ENCODE measurements at regions not wholly inside any gene's neighbourhood (a gene's known extent, or its start where the extent isn't known, plus 50 kb on each side); places are given as distances from the start of the nearest gene placed in this dataset.

GRCh38 chr4:117817301-117817700 lies 217.0 kb upstream of the NDST3 start:
- H3K36me3 Mint-ChIP-seq: no peaks in the 10 kb centered on the region
- no peaks in the 10 kb centered on the region for H3K27me3 Mint-ChIP-seq
- no peak overlapping the region for H3K4me3 Mint-ChIP-seq
- ATAC-seq (ENCODE audit: low read depth) (no peak), DNase-seq (ENCODE audit: low spot score in 2 of 2) (no peak)
- no peaks in the 10 kb centered on the region for H3K4me1 Mint-ChIP-seq
- H3K9me3 Mint-ChIP-seq: no peaks in the 10 kb centered on the region
- no peak overlapping the region for H3K27ac Mint-ChIP-seq

- Mint-ChIP-seq H3K4me3 (no peak overlapping the region), H3K27ac (no peak overlapping the region), H3K36me3 (no peaks in the 10 kb centered on the region), H3K4me1 (no peaks in the 10 kb centered on the region), H3K27me3 (no peaks in the 10 kb centered on the region), H3K9me3 (no peaks in the 10 kb centered on the region)
- DNase-seq (ENCODE audit: low spot score in 2 of 2): no peak
- ATAC-seq (ENCODE audit: low read depth): no peak
Measured at GRCh38 chr4:117821834-117822233, 212.5 kb upstream of the NDST3 start.

DNA sequence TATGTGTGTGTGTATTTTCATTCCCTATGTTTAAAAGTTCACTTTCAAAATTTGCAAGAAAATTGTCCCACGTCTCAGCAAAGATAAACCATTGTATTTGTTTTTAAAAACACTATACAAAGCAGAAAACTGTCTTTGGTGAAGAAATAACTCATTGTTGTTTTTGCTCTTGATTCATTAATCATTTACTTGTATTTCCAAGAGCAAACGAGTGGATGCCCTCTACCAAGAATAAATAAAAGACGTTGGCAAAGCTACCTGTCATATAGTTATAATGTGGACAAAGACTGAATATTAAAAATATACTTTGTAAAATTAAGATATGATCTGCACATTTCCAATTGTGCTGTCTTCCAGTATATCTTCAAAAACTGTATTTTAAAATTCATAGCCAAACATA lies 210.9 kb upstream of the NDST3 start:
- no peak for DNase-seq (ENCODE audit: low spot score in 2 of 2)
- Mint-ChIP-seq H3K9me3 (no peaks in the 10 kb centered on the region), H3K4me3 (no peak overlapping the region), H3K27me3 (no peaks in the 10 kb centered on the region), H3K36me3 (no peaks in the 10 kb centered on the region), H3K27ac (no peak overlapping the region), H3K4me1 (no peaks in the 10 kb centered on the region)
- ATAC-seq (ENCODE audit: low read depth): no peak

DNA sequence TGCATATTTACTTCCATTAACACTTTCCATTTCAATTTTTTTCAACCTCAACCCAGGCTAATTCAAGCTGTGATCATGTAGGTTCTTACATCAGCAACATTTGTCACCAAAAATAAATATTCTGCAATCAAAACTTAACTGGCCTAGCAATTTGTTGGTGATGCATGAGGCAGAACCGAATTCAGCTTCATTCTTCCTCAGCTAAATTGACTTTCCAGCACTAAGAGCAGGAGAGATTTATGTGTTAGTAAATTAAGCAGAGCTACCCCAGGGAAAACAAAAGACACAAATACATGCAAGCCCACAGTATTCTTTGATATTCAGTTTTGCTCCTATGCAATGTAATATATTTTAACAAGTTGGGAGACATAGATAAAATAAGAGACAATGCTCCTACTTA lies 208.7 kb upstream of the NDST3 start:
- Mint-ChIP-seq H3K4me3 (no peak overlapping the region), H3K27ac (no peak overlapping the region), H3K36me3 (no peaks in the 10 kb centered on the region), H3K9me3 (no peaks in the 10 kb centered on the region), H3K27me3 (no peaks in the 10 kb centered on the region), H3K4me1 (no peaks in the 10 kb centered on the region)
- no peak for DNase-seq (ENCODE audit: low spot score in 2 of 2)
- no peak for ATAC-seq (ENCODE audit: low read depth)

- Mint-ChIP-seq H3K4me3 (no peak overlapping the region), H3K27me3 (no peaks in the 10 kb centered on the region), H3K27ac (no peak overlapping the region), H3K4me1 (no peaks in the 10 kb centered on the region), H3K36me3 (no peaks in the 10 kb centered on the region), H3K9me3 (peaks cover 3% of the 10 kb centered on the region)
- no peak for ATAC-seq (ENCODE audit: low read depth)
- no peak for DNase-seq (ENCODE audit: low spot score in 2 of 2)
Measured at GRCh38 chr4:117831060-117831683, 203.1 kb upstream of the NDST3 start.

DNA sequence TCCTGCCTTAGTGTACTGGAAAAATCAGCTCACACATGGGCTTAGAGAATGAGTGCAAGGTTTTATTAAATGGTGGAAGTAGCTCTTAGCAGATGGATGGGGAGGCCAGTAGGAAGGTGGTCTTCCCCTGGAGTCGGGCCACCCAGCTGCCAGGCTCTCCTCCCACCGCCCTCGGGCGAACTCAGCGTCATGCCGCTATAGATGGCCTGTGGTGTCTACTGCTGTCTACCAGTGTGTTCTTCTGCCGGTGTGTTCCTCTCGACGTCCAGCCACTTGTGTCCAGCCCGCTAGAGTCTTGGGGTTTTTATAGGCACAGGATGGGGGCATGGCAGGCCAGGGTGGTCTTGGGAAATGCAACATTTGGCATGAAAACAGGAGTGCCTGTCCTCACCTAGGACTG lies 198.7 kb upstream of the NDST3 start:
- H3K4me1 Mint-ChIP-seq: no peaks in the 10 kb centered on the region
- no peak for DNase-seq (ENCODE audit: low spot score in 2 of 2)
- no peaks in the 10 kb centered on the region for H3K27me3 Mint-ChIP-seq
- H3K4me3 Mint-ChIP-seq: no peak overlapping the region
- H3K27ac Mint-ChIP-seq: no peak overlapping the region
- H3K36me3 Mint-ChIP-seq: no peaks in the 10 kb centered on the region
- ATAC-seq (ENCODE audit: low read depth): no peak
- peaks cover 5% of the 10 kb centered on the region for H3K9me3 Mint-ChIP-seq

GRCh38 chr4:117844594-117844993 lies 189.7 kb upstream of the NDST3 start:
- Mint-ChIP-seq H3K4me1 (no peaks in the 10 kb centered on the region), H3K36me3 (no peaks in the 10 kb centered on the region), H3K27ac (no peak overlapping the region), H3K4me3 (no peak overlapping the region), H3K27me3 (no peaks in the 10 kb centered on the region), H3K9me3 (peaks cover 3% of the 10 kb centered on the region)
- DNase-seq (ENCODE audit: low spot score in 2 of 2) (no peak), ATAC-seq (ENCODE audit: low read depth) (no peak)

DNA sequence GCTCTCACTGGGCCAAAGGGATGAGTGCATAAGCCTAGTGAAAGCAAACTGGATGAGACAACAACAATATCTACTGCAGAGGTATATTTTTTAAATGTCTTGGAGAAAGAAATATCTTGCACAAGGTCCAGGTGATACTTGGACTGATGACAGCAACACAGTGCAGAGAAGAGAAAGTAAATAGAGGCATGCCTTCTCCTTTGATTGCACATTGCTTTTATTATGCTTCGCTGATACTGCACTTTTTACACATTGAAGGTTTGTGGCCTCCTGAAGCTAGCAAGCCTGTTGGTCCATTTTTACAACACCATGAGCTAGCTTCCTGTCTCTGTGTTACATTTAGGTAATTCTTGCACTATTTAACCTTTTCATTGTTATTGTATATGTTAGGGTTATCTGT lies 189.0 kb upstream of the NDST3 start:
- DNase-seq (ENCODE audit: low spot score in 2 of 2) (no peak), ATAC-seq (ENCODE audit: low read depth) (no peak)
- no peak overlapping the region for H3K4me3 Mint-ChIP-seq
- no peaks in the 10 kb centered on the region for H3K4me1 Mint-ChIP-seq
- H3K27me3 Mint-ChIP-seq: no peaks in the 10 kb centered on the region
- H3K27ac Mint-ChIP-seq: no peak overlapping the region
- H3K36me3 Mint-ChIP-seq: no peaks in the 10 kb centered on the region
- H3K9me3 Mint-ChIP-seq: peaks cover 10% of the 10 kb centered on the region

GRCh38 chr4:117847849-117848248 lies 186.4 kb upstream of the NDST3 start:
- Mint-ChIP-seq H3K27ac (no peak overlapping the region), H3K4me3 (no peak overlapping the region), H3K36me3 (no peaks in the 10 kb centered on the region), H3K4me1 (no peaks in the 10 kb centered on the region), H3K9me3 (peaks cover 14% of the 10 kb centered on the region), H3K27me3 (no peaks in the 10 kb centered on the region)
- no peak for ATAC-seq (ENCODE audit: low read depth)
- DNase-seq (ENCODE audit: low spot score in 2 of 2): no peak

DNA sequence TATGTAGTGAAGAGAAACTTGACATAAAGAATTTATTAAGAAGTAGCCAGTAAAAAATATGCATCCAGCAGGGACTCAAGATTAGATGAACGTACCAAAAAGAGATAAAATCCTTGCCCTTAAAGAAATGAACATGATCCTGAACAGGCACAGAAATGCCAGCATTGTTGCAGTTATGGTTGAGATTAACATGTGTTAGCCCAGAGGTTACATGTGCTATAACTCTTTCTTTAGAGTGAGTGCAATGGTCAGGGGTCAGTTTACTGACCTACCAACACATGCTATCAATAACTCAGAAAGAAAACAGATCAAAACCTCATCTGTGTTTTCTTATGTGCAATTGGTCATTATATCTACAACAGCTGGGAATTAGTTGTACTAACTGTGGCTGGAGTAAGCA lies 166.1 kb upstream of the NDST3 start:
- Mint-ChIP-seq H3K4me3 (no peak overlapping the region), H3K36me3 (no peaks in the 10 kb centered on the region), H3K4me1 (no peaks in the 10 kb centered on the region), H3K27me3 (no peaks in the 10 kb centered on the region), H3K9me3 (peaks cover 3% of the 10 kb centered on the region), H3K27ac (no peak overlapping the region)
- no peak for ATAC-seq (ENCODE audit: low read depth)
- DNase-seq (ENCODE audit: low spot score in 2 of 2): no peak

GRCh38 chr4:117873779-117874178 lies 160.5 kb upstream of the NDST3 start:
- Mint-ChIP-seq H3K36me3 (no peaks in the 10 kb centered on the region), H3K4me3 (no peak overlapping the region), H3K4me1 (no peaks in the 10 kb centered on the region), H3K27me3 (no peaks in the 10 kb centered on the region), H3K27ac (no peak overlapping the region), H3K9me3 (peaks cover 3% of the 10 kb centered on the region)
- DNase-seq (ENCODE audit: low spot score in 2 of 2) (no peak), ATAC-seq (ENCODE audit: low read depth) (no peak)

- Mint-ChIP-seq H3K27ac (no peak overlapping the region), H3K4me1 (no peaks in the 10 kb centered on the region), H3K36me3 (no peaks in the 10 kb centered on the region), H3K4me3 (no peak overlapping the region), H3K27me3 (no peaks in the 10 kb centered on the region), H3K9me3 (peaks cover 3% of the 10 kb centered on the region)
- no peak for DNase-seq (ENCODE audit: low spot score in 2 of 2)
- ATAC-seq (ENCODE audit: low read depth): no peak
Measured at GRCh38 chr4:117874216-117874615, 160.1 kb upstream of the NDST3 start.

DNA sequence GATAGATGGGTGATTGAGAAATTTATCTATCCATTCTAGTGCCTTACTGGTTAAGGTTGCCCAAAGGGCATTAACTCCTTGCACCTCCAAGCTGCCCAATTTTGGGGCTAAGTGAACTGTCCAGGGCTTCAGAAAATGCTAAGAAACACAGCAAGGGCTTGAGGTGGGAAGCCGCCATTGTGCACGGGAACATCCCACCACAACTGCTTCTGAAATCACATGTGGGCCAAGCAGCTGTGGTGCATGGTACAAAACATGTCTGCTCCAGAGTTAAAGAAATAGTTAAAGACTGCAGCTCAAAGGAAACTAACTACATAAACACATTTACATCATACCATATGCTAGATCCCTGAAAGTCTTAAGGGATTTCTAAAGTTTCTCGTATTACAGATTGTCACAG lies 144.3 kb upstream of the NDST3 start:
- no peak overlapping the region for H3K27ac Mint-ChIP-seq
- H3K9me3 Mint-ChIP-seq: peaks cover 3% of the 10 kb centered on the region

DNA sequence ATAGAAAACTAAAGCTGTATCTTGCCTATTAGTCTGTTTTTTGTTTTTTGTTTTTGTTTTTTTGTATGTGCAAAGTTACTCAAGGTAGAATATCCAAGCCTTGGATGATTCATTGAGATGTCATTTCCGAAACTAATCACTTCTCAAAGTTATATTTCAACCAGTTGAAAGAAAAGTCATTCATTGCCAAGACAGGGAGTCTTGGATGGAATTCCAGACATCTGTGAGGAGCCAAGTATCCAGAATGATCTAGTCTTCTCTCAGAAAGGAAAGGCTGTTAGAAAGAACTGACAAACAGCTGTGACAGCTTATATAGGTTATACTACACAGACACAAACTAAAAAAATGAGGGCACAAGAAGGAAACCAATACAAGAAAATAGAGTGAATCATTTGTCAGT lies 141.1 kb upstream of the NDST3 start:
- H3K9me3 Mint-ChIP-seq: peaks cover 5% of the 10 kb centered on the region
- DNase-seq (ENCODE audit: low spot score in 2 of 2) (no peak), ATAC-seq (ENCODE audit: low read depth) (no peak)
- H3K4me1 Mint-ChIP-seq: no peaks in the 10 kb centered on the region
- no peak overlapping the region for H3K4me3 Mint-ChIP-seq
- no peak overlapping the region for H3K27ac Mint-ChIP-seq
- H3K27me3 Mint-ChIP-seq: no peaks in the 10 kb centered on the region
- no peaks in the 10 kb centered on the region for H3K36me3 Mint-ChIP-seq

More for the DNA sequence above, 144.3 kb upstream of the NDST3 start:
- ATAC-seq (ENCODE audit: low read depth) (no peak), DNase-seq (ENCODE audit: low spot score in 2 of 2) (no peak)
- H3K36me3 Mint-ChIP-seq: no peaks in the 10 kb centered on the region
- no peak overlapping the region for H3K4me3 Mint-ChIP-seq
- no peaks in the 10 kb centered on the region for H3K4me1 Mint-ChIP-seq
- no peaks in the 10 kb centered on the region for H3K27me3 Mint-ChIP-seq

GRCh38 chr4:117898496-117898895 lies 135.8 kb upstream of the NDST3 start:
- DNase-seq (ENCODE audit: low spot score in 2 of 2): no peak
- Mint-ChIP-seq H3K4me1 (no peaks in the 10 kb centered on the region), H3K9me3 (peaks cover 5% of the 10 kb centered on the region), H3K27ac (no peak overlapping the region), H3K36me3 (no peaks in the 10 kb centered on the region), H3K27me3 (no peaks in the 10 kb centered on the region), H3K4me3 (no peak overlapping the region)
- no peak for ATAC-seq (ENCODE audit: low read depth)
